K562 (cell line): ENCODE measurements at regions not wholly inside any gene's neighbourhood (a gene's known extent, or its start where the extent isn't known, plus 50 kb on each side); places are given as distances from the start of the nearest gene placed in this dataset.

Experiments
- ATAC-seq: fragments of 200-7000 bp; cut with Tn5 transposase; 3 replicates; pipeline ENCODE4 v1.9.1; 2020; ENCODE audit warnings: moderate library complexity
- BruUV-seq: library from RNA; stranded (reverse); fragments of 400-500 nt; replicated peaks from 2 replicates; lab custom pipeline; 2021; lab: Mats Ljungman, UMichigan
- CTCF ChIA-PET: fragments of 300-600 bp; formaldehyde crosslinking; extraction: SDS; loops from one replicate; lab custom pipeline; 2021; ENCODE audit warnings: low intra/inter-chr PET ratio; lab: Yijun Ruan, JAX
- POLR2A ChIA-PET: fragments of 300-600, 350-650 bp; sonication (Branson Sonifier 250); formaldehyde crosslinking; extraction: SDS; loops from one replicate; lab custom pipeline; 2021; ENCODE audit warnings: antibody characterized with exemption, inconsistent platforms; lab: Yijun Ruan, JAX
- DNase-seq, 4 experiments: peaks; one replicate each; pipeline versions ENCODE4 v3.0.0 to v3.0.0-alpha.2; 2011 to 2018; ENCODE audit warnings: low spot score in 3 of 4, mixed read lengths in 3 of 4; ENCODE audit errors: extremely low read depth in 1 of 4
- FAIRE-seq: peaks from 2 replicates; lab custom pipeline; 2011; peaks lifted over from hg19 to GRCh38; lab: Jason Lieb, UNC
- H2AFZ ChIP-seq: 2 replicates; pipeline ENCODE4 v1.6.0; 2011; ENCODE audit warnings: low read depth, low read length, control low read depth, inconsistent platforms
- H3K27ac ChIP-seq: fragments of 200-600 bp; 3 replicates; pipeline ENCODE4 v1.8.0; 2011; ENCODE audit warnings: low read depth, mild to moderate bottlenecking, control low read depth, inconsistent platforms, low read length, moderate library complexity, mixed read lengths; ENCODE audit errors: extremely low read depth
- H3K27me3 ChIP-seq, 2 experiments: fragments of 300-600 bp in 1 of 2; 2 replicates in 1 of 2; 3 replicates in 1 of 2; pipeline versions ENCODE4 v1.6.0 to v1.8.0; 2011; ENCODE audit warnings: inconsistent platforms in 2 of 2, low read length in 2 of 2, mild to moderate bottlenecking in 1 of 2, mixed read lengths in 1 of 2, moderate library complexity in 1 of 2; ENCODE audit not compliant: control insufficient read depth in 2 of 2, insufficient read depth in 2 of 2
- H3K36me3 ChIP-seq: fragments of 300-600 bp; 3 replicates; pipeline ENCODE4 v1.8.0; 2011; ENCODE audit warnings: mild to moderate bottlenecking, low read length, inconsistent platforms; ENCODE audit not compliant: control insufficient read depth, insufficient read depth
- H3K4me1 ChIP-seq, 2 experiments: fragments of 200-600 bp in 1 of 2; replicated peaks in 1 of 2; 2 replicates in 1 of 2; 3 replicates in 1 of 2; pipeline versions ENCODE4 v1.5.1 to v1.8.0; 2011; ENCODE audit warnings: inconsistent platforms in 2 of 2, low read length in 2 of 2, mild to moderate bottlenecking in 1 of 2, mixed read lengths in 1 of 2, moderate library complexity in 1 of 2; ENCODE audit not compliant: control insufficient read depth in 2 of 2, insufficient read depth in 2 of 2
- H3K4me2 ChIP-seq: 2 replicates; pipeline ENCODE4 v1.6.1; 2011; ENCODE audit warnings: low read length, control low read depth, inconsistent platforms, mixed read lengths; ENCODE audit not compliant: insufficient read depth
- H3K4me3 ChIP-seq: fragments of 200-600 bp; sonication (generic), shearing (Covaris generic); 2 replicates; pipeline ENCODE4 v1.5.1; 2016; ENCODE audit warnings: control low read depth, inconsistent platforms
- H3K79me2 ChIP-seq: fragments of 200-600 bp; 3 replicates; pipeline ENCODE4 v1.8.0; 2011; ENCODE audit warnings: low read length, inconsistent platforms; ENCODE audit not compliant: control insufficient read depth, insufficient read depth
- H3K9ac ChIP-seq, 2 experiments: 2 replicates each; pipeline versions ENCODE4 v1.6.0 to v1.6.1; 2011; ENCODE audit warnings: low read depth in 2 of 2, low read length in 2 of 2, control low read depth in 1 of 2, inconsistent platforms in 1 of 2, mild to moderate bottlenecking in 1 of 2, mixed read lengths in 1 of 2; ENCODE audit not compliant: insufficient read depth in 1 of 2
- H3K9me1 ChIP-seq: one replicate; pipeline ENCODE4 v1.6.0; 2011; ENCODE audit warnings: inconsistent platforms, mild to moderate bottlenecking, low read length, moderate library complexity; ENCODE audit not compliant: control insufficient read depth, insufficient read depth
- H3K9me3 ChIP-seq: replicated peaks from 2 replicates; pipeline ENCODE4 v1.5.1; 2011; ENCODE audit warnings: low read depth, low read length, inconsistent platforms; ENCODE audit not compliant: control insufficient read depth, insufficient read depth
- H4K20me1 ChIP-seq: replicated peaks from 2 replicates; pipeline ENCODE4 v1.6.1; 2011; ENCODE audit warnings: low read length, inconsistent platforms, mixed read lengths; ENCODE audit not compliant: control insufficient read depth, insufficient read depth
- GATA2 ChIP-seq: sonication (generic); formaldehyde crosslinking; IDR thresholded peaks from 2 replicates; pipeline ENCODE4 v1.4.0; 2020; ENCODE audit warnings: mild to moderate bottlenecking, missing genetic modification reagents
- POLR3A ChIP-seq: IDR thresholded peaks from 2 replicates; pipeline ENCODE4 v1.6.1; 2011; ENCODE audit warnings: borderline replicate concordance, mild to moderate bottlenecking, moderate library complexity; ENCODE audit not compliant: insufficient read length, insufficient read depth; ENCODE audit errors: extremely low read depth
- RAD21 ChIP-seq, 2 experiments: fragments of 250-450 bp in 1 of 2; fragments of 450-650 bp in 1 of 2; sonication (Bioruptor Pico) in 1 of 2; formaldehyde crosslinking in 1 of 2; IDR thresholded peaks in 1 of 2; conservative IDR thresholded peaks in 1 of 2; 2 replicates each; pipeline versions ENCODE4 v1.4.0 to v1.8.0; 2020 to 2022; ENCODE audit warnings: mild to moderate bottlenecking in 2 of 2, moderate library complexity in 1 of 2
- REST ChIP-seq, 2 experiments: fragments of 450-650 bp; formaldehyde crosslinking in 1 of 2; IDR thresholded peaks; 2 replicates each; pipeline versions ENCODE4 v1.4.0 to v1.6.1; 2014 to 2020; ENCODE audit warnings: mild to moderate bottlenecking in 2 of 2, borderline replicate concordance in 1 of 2, low read depth in 1 of 2
- ZNF140 ChIP-seq: fragments of 250-450 bp; sonication (Bioruptor Pico); IDR thresholded peaks from 2 replicates; pipeline ENCODE4 v1.8.0; 2021; ENCODE audit warnings: moderate library complexity, mild to moderate bottlenecking, inconsistent platforms
- ZNF324 ChIP-seq: fragments of 250-450 bp; sonication (Bioruptor Pico); IDR thresholded peaks from 2 replicates; pipeline ENCODE4 v1.4.0; 2020; ENCODE audit warnings: mild to moderate bottlenecking
- ZNF668 ChIP-seq: fragments of 250-450 bp; sonication (Bioruptor Pico); IDR thresholded peaks from 2 replicates; pipeline ENCODE4 v1.8.0; 2022; ENCODE audit warnings: mild to moderate bottlenecking, inconsistent platforms
- ZNF740 ChIP-seq, 3 experiments: fragments of 200-800 bp in 1 of 3; sonication (Bioruptor generic) in 1 of 3; sonication (generic) in 1 of 3; formaldehyde crosslinking in 1 of 3; IDR thresholded peaks; 2 replicates each; pipeline versions ENCODE4 v1.6.1 to v1.8.0; 2016 to 2022; ENCODE audit warnings: mild to moderate bottlenecking in 2 of 3, missing compliant biosample characterization in 2 of 3, missing genetic modification characterization in 2 of 3, missing genetic modification reagents in 1 of 3
- WGBS: fragments of 100-300 bp; shearing (Covaris generic); methylation state at CpG from one replicate; pipeline ENCODE4 v1.1.6; 2016; ENCODE audit warnings: low coverage, mixed read lengths; ENCODE audit not compliant: insufficient coverage; ENCODE audit errors: missing lambda C conversion rate; 5-methylcytosine and 5-hydroxymethylcytosine counted together
- in situ Hi-C: fragments of 300-500 bp; cut with MboI; formaldehyde crosslinking; loops from 4 replicates; pipeline ENCODE4 v1.15.0; 2018; ENCODE audit warnings: inconsistent platforms, mixed read lengths
- intact Hi-C: fragments of 100-400 bp; cut with micrococcal nuclease; formaldehyde crosslinking; loops from 2 replicates; pipeline ENCODE4 v1.14.2; 2022

GRCh38 chr14:103281496-103282231 lies 52.4 kb upstream of the EIF5 start:
- H3K4me1 ChIP-seq: peaks cover 0 to 13% of the 10 kb centered on the region in 2 experiments; a peak in 2 of 5 replicates
- no peaks in the 10 kb centered on the region for H3K9me3 ChIP-seq
- no peak for FAIRE-seq
- H3K9ac ChIP-seq: no peak overlapping the region; a peak in 1 of 4 replicates
- no peak overlapping the region for H3K4me2 ChIP-seq
- H3K36me3 ChIP-seq: no peaks in the 10 kb centered on the region
- ChIA-PET CTCF (no interaction called here), POLR2A (interaction anchor here (0.5 to 0.6 kb wide), 2 partner anchors 85 to 177 kb away, joined by 3 read pairs; no protein-coding TSS in a partner anchor)
- peaks cover 0 to 9% of the 10 kb centered on the region in 2 experiments; a peak in 1 of 5 replicates for H3K27me3 ChIP-seq
- intact Hi-C loops (loop anchor here (10.0 kb wide), 1 partner anchor 77 kb away; no protein-coding TSS in a partner anchor), in situ Hi-C loops (no loop called here)
- H3K9me1 ChIP-seq: no peaks in the 10 kb centered on the region
- peak; percentile 84 for ATAC-seq
- no peak overlapping the region for H3K27ac ChIP-seq
- H4K20me1 ChIP-seq: no peaks in the 10 kb centered on the region
- peak in 2 of 4 experiments; percentile 34 to 41 for DNase-seq
- 32% methylated on average over 10 of the region's 11 CpGs for WGBS
- no peaks in the 10 kb centered on the region for H3K79me2 ChIP-seq
- no peak overlapping the region for H2AFZ ChIP-seq
- BruUV-seq: no TSS peak
- H3K4me3 ChIP-seq: no peak overlapping the region
- peak in 1 of 2 experiments; percentile 41; a peak in 2 of 4 replicates for TF ChIP-seq RAD21 (CRISPR knock-in tag; conservative IDR thresholded peaks at IDR 0.05 in 1 of 2, IDR thresholded peaks at IDR 0.05 in 1 of 2)
- TF ChIP-seq ZNF140 (CRISPR knock-in tag): no peak
- TF ChIP-seq ZNF324: no peak
- no peak for TF ChIP-seq POLR3A
- TF ChIP-seq ZNF668: no peak
- TF ChIP-seq ZNF740 (CRISPR knock-in tag; IDR thresholded peaks at IDR 0.05): peak; percentile 72
- TF ChIP-seq ZNF740 (tag; IDR thresholded peaks at IDR 0.05): no peak
- peak; percentile 30; the same call in 1 of the 2 replicates for TF ChIP-seq REST (IDR thresholded peaks at IDR 0.05; ENCODE audit: borderline replicate concordance)
- TF ChIP-seq REST (CRISPR knock-in tag; IDR thresholded peaks at IDR 0.05; ENCODE audit: low read depth): no peak
- TF ChIP-seq GATA2 (CRISPR knock-in tag): no peak
